ENCODE measurements at regions not wholly inside any gene's neighbourhood (a gene's known extent, or its start where the extent isn't known, plus 50 kb on each side); places are given as distances from the start of the nearest gene placed in this dataset.

DNA sequence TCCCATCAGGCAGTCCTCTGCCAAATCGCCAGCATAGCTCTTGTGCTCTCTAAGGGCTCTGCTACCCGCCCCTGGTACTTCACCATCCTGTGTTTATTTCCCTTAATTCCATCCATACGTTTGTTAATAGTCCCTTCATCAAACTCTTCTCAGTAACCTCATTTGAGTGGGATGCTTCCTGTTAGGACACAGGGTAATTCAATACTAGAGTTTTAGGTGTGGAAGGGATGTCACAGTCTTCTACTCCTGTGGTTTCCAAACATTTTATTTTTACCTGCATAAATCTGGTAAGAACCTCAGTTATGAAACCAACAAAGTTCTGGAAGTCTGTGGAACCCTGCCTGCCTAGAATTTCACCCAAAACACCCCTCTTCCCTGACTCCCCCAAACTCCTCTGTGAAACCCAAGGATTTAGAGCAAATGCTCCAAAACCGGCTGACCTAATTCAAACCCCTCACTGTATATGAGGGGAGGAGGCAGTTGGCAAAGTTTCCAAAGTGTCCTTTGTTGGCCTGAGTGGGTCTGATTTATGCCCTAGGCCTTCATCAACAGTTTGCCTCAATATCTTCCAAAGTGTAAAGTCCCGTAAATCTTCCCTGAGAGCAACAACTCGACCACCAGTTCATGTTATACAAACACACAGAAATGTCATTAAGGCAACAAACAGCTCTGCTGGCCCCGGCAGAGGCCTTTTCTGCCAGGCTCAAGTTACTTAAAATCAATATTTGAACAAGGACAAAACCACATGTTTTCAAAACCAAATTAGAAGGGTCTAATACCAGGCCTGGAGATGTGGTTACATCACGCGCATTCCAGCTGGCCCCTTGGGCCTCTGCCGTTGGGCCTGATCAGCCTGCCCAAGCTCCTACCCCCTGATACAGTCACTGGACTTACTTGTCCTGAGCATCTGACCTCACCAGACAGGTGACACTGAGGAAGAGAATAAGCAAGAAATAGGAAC is 82.4 kb upstream of the FGGY start:
- TF ChIP-seq, protein P1, sequence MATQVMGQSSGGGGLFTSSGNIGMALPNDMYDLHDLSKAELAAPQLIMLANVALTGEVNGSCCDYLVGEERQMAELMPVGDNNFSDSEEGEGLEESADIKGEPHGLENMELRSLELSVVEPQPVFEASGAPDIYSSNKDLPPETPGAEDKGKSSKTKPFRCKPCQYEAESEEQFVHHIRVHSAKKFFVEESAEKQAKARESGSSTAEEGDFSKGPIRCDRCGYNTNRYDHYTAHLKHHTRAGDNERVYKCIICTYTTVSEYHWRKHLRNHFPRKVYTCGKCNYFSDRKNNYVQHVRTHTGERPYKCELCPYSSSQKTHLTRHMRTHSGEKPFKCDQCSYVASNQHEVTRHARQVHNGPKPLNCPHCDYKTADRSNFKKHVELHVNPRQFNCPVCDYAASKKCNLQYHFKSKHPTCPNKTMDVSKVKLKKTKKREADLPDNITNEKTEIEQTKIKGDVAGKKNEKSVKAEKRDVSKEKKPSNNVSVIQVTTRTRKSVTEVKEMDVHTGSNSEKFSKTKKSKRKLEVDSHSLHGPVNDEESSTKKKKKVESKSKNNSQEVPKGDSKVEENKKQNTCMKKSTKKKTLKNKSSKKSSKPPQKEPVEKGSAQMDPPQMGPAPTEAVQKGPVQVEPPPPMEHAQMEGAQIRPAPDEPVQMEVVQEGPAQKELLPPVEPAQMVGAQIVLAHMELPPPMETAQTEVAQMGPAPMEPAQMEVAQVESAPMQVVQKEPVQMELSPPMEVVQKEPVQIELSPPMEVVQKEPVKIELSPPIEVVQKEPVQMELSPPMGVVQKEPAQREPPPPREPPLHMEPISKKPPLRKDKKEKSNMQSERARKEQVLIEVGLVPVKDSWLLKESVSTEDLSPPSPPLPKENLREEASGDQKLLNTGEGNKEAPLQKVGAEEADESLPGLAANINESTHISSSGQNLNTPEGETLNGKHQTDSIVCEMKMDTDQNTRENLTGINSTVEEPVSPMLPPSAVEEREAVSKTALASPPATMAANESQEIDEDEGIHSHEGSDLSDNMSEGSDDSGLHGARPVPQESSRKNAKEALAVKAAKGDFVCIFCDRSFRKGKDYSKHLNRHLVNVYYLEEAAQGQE (IDR thresholded peaks at IDR 0.05; ENCODE audit: low read depth), result no peak
- TF ChIP-seq TAF1 (IDR thresholded peaks at IDR 0.05; ENCODE audit: low read depth) (no peak), TCF12 (IDR thresholded peaks at IDR 0.05; ENCODE audit: low read depth) (no peak), CEBPB (IDR thresholded peaks at IDR 0.05) (no peak), FOXM1 (IDR thresholded peaks at IDR 0.05; ENCODE audit: borderline replicate concordance, low read depth) (no peak), RAD21 (IDR thresholded peaks at IDR 0.05; ENCODE audit: low read depth) (no peak), EP300 (IDR thresholded peaks at IDR 0.05; ENCODE audit: borderline replicate concordance) (no peak), EGR1 (IDR thresholded peaks at IDR 0.05) (no peak), NFIC (IDR thresholded peaks at IDR 0.05) (no peak), ZBTB7A (IDR thresholded peaks at IDR 0.05; ENCODE audit: low read depth) (no peak), YY1 (IDR thresholded peaks at IDR 0.05; ENCODE audit: low read depth) (no peak), CREB1 (IDR thresholded peaks at IDR 0.05; ENCODE audit: low read depth) (no peak), TEAD4 (IDR thresholded peaks at IDR 0.05) (no peak)
- TF ChIP-seq, protein P2, sequence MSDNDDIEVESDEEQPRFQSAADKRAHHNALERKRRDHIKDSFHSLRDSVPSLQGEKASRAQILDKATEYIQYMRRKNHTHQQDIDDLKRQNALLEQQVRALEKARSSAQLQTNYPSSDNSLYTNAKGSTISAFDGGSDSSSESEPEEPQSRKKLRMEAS (IDR thresholded peaks at IDR 0.05), result no peak
- TF ChIP-seq, protein P3, sequence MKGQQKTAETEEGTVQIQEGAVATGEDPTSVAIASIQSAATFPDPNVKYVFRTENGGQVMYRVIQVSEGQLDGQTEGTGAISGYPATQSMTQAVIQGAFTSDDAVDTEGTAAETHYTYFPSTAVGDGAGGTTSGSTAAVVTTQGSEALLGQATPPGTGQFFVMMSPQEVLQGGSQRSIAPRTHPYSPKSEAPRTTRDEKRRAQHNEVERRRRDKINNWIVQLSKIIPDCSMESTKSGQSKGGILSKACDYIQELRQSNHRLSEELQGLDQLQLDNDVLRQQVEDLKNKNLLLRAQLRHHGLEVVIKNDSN (IDR thresholded peaks at IDR 0.05), result no peak

DNA sequence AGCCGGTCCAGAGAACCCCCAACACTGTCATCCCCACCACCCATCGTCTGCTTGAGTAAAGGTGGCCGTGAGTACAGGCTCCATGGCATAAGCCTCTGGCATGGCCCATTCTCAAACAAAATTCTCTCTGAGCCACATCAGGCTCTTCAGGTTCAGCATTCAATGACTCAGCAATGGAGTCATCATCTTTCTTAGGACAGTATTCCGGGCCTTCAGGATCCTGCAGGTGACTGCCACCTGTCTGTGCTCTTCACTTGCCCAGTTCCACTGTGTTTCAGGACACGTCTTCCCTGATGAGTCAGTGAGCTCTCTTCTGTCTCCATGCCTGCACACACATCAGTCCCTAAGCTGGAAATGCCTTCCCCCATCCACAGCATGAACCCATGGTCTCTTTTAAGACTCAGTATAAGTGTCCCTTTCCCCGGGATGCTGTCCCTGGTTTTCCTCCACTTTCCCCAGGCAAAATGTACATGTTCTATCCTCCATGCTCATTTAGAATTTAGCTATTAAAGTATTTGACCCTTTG is 81.1 kb upstream of the FGGY start:
- TF ChIP-seq, protein P3 (IDR thresholded peaks at IDR 0.05), result no peak
- no peak for TF ChIP-seq CEBPB (IDR thresholded peaks at IDR 0.05)
- TF ChIP-seq TAF1 (IDR thresholded peaks at IDR 0.05; ENCODE audit: low read depth), result no peak
- TF ChIP-seq EGR1 (IDR thresholded peaks at IDR 0.05), result no peak
- TF ChIP-seq, protein P1 (IDR thresholded peaks at IDR 0.05; ENCODE audit: low read depth), result no peak
- no peak for TF ChIP-seq FOXM1 (IDR thresholded peaks at IDR 0.05; ENCODE audit: borderline replicate concordance, low read depth)
- no peak for TF ChIP-seq YY1 (IDR thresholded peaks at IDR 0.05; ENCODE audit: low read depth)
- no peak for TF ChIP-seq ZBTB7A (IDR thresholded peaks at IDR 0.05; ENCODE audit: low read depth)
- TF ChIP-seq TCF12 (IDR thresholded peaks at IDR 0.05; ENCODE audit: low read depth), result no peak
- TF ChIP-seq TEAD4 (IDR thresholded peaks at IDR 0.05), result no peak
- TF ChIP-seq EP300 (IDR thresholded peaks at IDR 0.05; ENCODE audit: borderline replicate concordance), result no peak
- no peak for TF ChIP-seq CREB1 (IDR thresholded peaks at IDR 0.05; ENCODE audit: low read depth)
- TF ChIP-seq NFIC (IDR thresholded peaks at IDR 0.05), result no peak

DNA sequence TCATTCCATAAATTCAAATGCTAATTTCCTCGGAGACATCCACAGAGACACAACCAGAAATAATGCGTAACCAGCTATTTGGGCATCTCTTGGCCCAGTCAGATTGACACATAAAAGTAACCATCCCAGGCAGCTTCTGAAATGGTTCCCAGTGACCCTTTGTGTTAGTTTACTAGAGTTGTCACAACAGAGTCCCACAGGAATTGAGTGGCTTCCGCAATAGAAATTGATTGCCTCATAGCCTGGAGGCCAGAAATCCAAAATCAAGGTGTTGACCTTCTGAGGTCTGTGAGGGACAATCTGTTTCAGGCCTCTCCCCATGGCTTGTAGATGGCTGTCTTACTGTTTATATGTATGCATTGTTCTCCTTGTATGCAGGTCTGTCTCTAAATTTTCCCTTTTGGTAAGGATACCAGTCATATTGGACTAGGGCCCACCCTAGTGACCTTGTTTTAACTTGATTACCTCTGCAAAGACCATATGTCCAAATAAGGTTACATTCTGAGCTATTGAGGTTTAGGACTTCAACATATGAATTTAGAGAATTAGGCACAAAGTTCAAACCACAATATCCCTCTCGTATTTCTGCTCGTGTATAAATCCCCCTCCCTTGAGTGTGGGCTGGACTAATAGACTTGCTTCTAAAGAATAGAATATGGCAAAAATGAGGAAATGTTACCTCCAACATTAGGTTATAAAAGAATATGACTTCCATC is 78.2 kb upstream of the FGGY start:
- TF ChIP-seq YY1 (IDR thresholded peaks at IDR 0.05; ENCODE audit: low read depth) (no peak), EP300 (IDR thresholded peaks at IDR 0.05; ENCODE audit: borderline replicate concordance) (no peak), FOXM1 (IDR thresholded peaks at IDR 0.05; ENCODE audit: borderline replicate concordance, low read depth) (no peak), EGR1 (IDR thresholded peaks at IDR 0.05) (no peak), CEBPB (IDR thresholded peaks at IDR 0.05) (no peak), CREB1 (IDR thresholded peaks at IDR 0.05; ENCODE audit: low read depth) (no peak), RAD21 (IDR thresholded peaks at IDR 0.05; ENCODE audit: low read depth) (no peak), NFIC (IDR thresholded peaks at IDR 0.05) (no peak), ZBTB7A (IDR thresholded peaks at IDR 0.05; ENCODE audit: low read depth) (no peak), TEAD4 (IDR thresholded peaks at IDR 0.05) (no peak), TAF1 (IDR thresholded peaks at IDR 0.05; ENCODE audit: low read depth) (no peak), TCF12 (IDR thresholded peaks at IDR 0.05; ENCODE audit: low read depth) (no peak)
- TF ChIP-seq, protein P1 (IDR thresholded peaks at IDR 0.05; ENCODE audit: low read depth), result no peak
- TF ChIP-seq, protein P3 (IDR thresholded peaks at IDR 0.05), result no peak
- TF ChIP-seq, protein P2 (IDR thresholded peaks at IDR 0.05), result no peak

Measured in Ishikawa (cell line).